ENCODE measurements at regions not wholly inside any gene's neighbourhood (a gene's known extent, or its start where the extent isn't known, plus 50 kb on each side); places are given as distances from the start of the nearest gene placed in this dataset.
A peak's percentile ranks its signal among the peaks of the same experiment; 100 is the strongest.
"Not testable (repeated sequence)": the region's sequence is repeated elsewhere in the genome, so short reads cannot be mapped to it uniquely, and the experiment has no call there.

DNA sequence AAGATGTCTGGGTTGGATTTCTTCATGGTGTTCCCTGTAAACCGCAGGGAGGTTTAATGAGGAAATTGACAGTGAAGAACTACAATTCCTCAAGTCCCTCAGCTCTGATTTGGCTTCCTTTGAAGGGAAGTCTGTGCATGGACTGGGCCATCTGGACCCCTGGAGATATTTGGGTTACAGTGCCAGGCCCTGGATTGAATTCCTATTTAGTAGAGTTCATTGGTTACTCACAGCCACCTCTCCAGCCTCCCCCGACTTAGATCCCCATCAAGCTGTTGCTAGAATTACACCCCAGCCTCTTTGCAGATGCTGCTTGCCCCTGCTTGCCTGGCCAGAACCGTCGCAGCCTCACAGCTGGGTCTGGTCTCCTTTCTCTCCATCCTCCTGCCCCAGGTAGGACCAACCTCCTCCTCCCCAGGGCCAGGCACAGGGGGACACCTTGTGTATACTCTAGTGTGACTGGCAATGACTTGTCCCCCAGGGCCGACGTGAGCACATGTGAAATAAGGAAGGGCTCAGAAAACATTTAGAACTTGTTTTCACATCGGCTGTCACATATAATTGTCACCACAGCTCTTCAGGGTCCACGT is 93.2 kb upstream of the LRPAP1 start:
- peaks cover 14% of the 10 kb centered on the region for H3K27me3 Mint-ChIP-seq
- not testable (repeated sequence) for H3K36me3 Mint-ChIP-seq, H3K4me1 Mint-ChIP-seq, H3K9me3 Mint-ChIP-seq, H3K27ac Mint-ChIP-seq, H3K4me3 Mint-ChIP-seq

DNA sequence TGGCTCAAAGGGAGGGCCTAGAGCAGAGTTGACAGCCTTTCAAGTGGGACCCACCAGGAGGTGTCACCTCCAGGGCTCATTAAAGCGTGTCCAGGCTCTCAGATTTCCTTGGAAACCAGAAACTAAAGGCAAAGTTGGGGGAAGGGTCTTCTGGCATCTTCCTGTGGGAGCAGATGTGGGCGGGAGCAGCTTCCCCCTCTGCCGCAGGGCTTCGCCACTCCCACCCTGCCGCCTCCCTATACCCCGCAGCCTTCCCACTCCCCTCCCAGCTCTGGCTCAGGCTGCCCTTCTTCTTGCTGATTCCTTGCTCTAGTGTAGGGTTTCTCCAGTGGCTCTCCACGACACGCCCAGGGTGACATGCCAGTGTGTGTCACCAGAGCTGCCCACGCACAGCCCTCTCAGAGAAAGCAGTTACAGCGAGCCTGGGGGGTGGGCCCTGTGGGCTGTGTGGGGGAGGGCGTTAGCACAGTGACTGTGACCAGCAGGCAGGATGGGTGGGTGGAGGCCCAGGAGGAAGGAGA is 91.6 kb upstream of the LRPAP1 start:
- peaks cover 14% of the 10 kb centered on the region for H3K27me3 Mint-ChIP-seq

DNA sequence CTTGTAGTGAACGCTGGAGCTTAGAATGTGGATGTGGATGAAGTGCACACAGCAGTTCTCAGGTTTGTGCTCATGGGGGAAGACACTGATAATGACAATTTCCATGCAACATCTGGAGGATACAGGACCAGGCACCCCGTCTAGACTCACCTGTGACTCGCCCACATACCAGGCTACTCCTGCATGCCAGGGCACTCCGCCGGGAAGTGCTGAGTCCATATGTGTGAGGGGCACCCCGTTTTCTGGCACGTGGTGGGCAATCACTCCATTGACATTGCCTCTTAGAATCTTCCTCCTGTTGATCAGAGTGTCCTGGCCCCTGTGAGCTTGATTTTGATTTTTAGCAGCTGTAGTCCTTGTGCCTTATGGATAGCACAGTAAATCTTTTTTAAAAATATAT is 90.9 kb upstream of the LRPAP1 start:
- H3K36me3 Mint-ChIP-seq: peaks cover 4% of the 10 kb centered on the region
- H3K27me3 Mint-ChIP-seq: peaks cover 13% of the 10 kb centered on the region
- no peak overlapping the region for H3K27ac Mint-ChIP-seq
- H3K4me3 Mint-ChIP-seq: no peak overlapping the region
- peaks cover 0 to 2% (median 2%) of the 10 kb centered on the region in 3 donors for H3K4me1 Mint-ChIP-seq
- peaks cover 0 to 5% (median 3%) of the 10 kb centered on the region in 3 donors for H3K9me3 Mint-ChIP-seq

More for the DNA sequence above, 91.6 kb upstream of the LRPAP1 start:
- H3K27ac Mint-ChIP-seq, H3K4me3 Mint-ChIP-seq, H3K9me3 Mint-ChIP-seq, H3K36me3 Mint-ChIP-seq, H3K4me1 Mint-ChIP-seq: not testable (repeated sequence)

DNA sequence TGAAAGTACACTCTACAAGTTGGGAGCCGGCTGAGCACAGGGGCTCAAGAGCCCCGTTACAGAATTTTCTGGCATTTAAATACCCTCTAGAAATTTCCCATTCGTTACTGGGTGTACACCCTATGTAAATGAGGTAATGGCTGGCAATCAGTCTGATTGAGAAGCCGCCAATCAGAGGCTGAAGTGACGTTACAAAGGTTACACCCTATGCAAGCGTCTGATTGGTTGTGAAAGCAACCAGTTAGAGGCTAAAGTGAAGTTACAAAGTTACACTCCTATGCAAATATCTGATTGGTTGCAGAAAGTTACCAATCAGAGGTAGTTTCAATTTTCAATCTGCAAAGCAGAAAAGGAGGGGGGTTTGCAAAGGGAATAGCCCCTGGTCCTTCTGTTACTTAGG is 88.1 kb upstream of the LRPAP1 start:
- H3K36me3 Mint-ChIP-seq, H3K27ac Mint-ChIP-seq: not testable (repeated sequence)
- peaks cover 11% of the 10 kb centered on the region for H3K27me3 Mint-ChIP-seq

DNA sequence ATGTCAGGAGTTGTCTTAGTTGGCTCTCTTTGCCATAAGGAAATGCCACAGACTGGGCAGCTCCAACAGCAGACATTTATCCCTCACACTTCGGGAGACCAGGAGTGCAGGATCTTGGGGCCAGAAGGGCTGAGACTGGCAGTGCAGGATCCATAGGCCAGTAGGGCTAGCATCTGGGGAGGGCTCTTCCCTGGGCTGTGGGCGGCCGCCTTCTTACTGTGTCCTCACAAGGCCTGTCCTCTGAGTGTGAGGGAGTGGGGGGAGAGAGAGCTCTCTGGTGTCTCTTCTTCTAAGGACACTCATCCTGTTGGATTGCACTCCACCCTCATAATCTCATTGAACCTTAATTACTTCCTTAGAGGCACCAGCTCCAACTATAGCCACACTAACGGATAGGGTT is 87.5 kb upstream of the LRPAP1 start:
- not testable (repeated sequence) for H3K9me3 Mint-ChIP-seq, H3K36me3 Mint-ChIP-seq, H3K27ac Mint-ChIP-seq, H3K4me1 Mint-ChIP-seq
- peak overlapping the region in 2 of 4 donors; percentile 41 to 91 for H3K4me3 Mint-ChIP-seq
- H3K27me3 Mint-ChIP-seq: peaks cover 11% of the 10 kb centered on the region

More for the DNA sequence above, 88.1 kb upstream of the LRPAP1 start:
- peak overlapping the region in 3 of 4 donors; percentile 25 to 91 (median 41) for H3K4me3 Mint-ChIP-seq
- H3K4me1 Mint-ChIP-seq, H3K9me3 Mint-ChIP-seq: not testable (repeated sequence)

DNA sequence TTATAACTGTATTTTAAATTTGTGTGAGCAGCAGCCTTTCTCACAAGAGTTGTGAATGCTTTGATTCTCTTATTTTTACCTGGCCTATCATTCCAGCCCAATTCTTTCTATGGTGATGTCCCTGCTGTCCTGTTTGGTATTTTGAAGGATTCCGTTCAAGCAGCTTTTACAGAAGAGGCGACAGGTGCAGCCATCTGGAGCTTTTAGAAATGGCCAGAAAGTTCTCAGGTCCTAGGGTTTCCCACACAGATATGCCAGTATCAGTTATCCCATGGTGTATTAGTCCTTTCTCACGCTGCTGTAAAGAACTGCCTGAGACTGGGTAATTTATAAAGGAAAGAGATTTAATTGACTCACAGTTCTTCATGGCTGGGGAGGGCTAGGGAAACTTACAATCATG is 86.1 kb upstream of the LRPAP1 start:
- H3K36me3 Mint-ChIP-seq, H3K27me3 Mint-ChIP-seq, H3K9me3 Mint-ChIP-seq, H3K4me3 Mint-ChIP-seq, H3K4me1 Mint-ChIP-seq, H3K27ac Mint-ChIP-seq: not testable (repeated sequence)

DNA sequence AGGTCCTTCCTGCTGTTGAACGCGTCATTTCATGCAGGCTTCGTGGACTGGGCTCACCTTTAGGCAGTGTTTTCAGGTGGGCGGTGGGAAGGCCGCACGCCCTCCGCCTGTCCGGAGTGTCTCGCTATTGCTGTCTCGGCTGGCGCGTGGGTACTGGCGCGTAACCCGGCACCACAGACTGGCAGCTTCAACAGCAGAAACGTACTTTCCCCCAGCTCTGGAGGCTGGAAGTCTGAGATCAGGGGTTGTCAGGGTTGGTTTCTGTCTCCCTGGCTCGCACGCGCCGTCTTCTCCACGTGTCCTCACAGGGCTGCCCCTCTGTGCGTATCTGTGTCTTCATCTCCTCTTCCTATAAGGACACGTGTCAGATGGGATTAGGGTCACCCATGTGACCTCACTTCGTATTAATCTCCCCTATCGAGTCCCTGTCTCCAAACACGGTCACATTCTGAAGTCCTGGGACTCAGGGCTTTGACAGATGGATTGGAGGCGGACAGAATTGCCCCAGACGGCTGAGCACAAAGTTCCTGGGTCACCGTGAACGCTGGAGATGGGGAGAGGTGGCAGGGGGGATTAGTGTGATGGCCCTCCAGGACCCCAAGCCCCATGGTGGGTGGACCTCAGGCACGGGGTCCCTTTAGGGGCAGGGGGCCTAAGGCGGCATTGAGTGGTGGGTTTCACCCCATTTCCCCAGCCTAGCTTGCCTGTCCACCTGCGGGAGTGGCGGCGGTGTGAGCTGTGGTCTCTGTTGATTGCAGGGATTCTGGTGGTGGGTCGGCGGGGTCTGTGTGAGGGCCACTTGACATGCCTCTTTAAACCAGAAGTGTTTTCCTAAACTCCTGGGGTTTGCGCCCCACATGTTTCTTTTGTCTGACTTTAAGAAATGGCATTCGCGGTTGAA is 83.4 kb upstream of the LRPAP1 start:
- Mint-ChIP-seq H3K4me3 (no peak overlapping the region), H3K36me3 (no peaks in the 10 kb centered on the region), H3K9me3 (peaks cover 0 to 5% (median 4%) of the 10 kb centered on the region in 3 donors), H3K27ac (no peak overlapping the region), H3K27me3 (peaks cover 3% of the 10 kb centered on the region), H3K4me1 (peaks cover 0 to 2% (median 2%) of the 10 kb centered on the region in 3 donors)

DNA sequence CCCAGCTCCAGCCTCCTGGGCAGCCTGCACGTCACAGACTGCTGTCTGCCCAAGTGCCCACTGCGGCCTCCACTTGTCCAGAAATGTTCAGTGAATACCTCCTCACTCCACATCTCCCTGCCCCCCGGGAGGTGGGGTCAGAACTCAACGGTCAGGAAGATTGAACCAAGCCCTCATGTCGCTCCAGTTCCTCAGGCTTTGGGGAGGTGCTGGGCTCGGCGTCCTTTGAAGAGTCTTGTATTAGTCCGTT is 82.4 kb upstream of the LRPAP1 start:
- no peaks in the 10 kb centered on the region for H3K36me3 Mint-ChIP-seq
- H3K4me3 Mint-ChIP-seq: no peak overlapping the region
- H3K4me1 Mint-ChIP-seq: no peaks in the 10 kb centered on the region
- no peaks in the 10 kb centered on the region for H3K27me3 Mint-ChIP-seq
- peaks cover 0 to 5% (median 4%) of the 10 kb centered on the region in 3 donors for H3K9me3 Mint-ChIP-seq
- no peak overlapping the region for H3K27ac Mint-ChIP-seq

DNA sequence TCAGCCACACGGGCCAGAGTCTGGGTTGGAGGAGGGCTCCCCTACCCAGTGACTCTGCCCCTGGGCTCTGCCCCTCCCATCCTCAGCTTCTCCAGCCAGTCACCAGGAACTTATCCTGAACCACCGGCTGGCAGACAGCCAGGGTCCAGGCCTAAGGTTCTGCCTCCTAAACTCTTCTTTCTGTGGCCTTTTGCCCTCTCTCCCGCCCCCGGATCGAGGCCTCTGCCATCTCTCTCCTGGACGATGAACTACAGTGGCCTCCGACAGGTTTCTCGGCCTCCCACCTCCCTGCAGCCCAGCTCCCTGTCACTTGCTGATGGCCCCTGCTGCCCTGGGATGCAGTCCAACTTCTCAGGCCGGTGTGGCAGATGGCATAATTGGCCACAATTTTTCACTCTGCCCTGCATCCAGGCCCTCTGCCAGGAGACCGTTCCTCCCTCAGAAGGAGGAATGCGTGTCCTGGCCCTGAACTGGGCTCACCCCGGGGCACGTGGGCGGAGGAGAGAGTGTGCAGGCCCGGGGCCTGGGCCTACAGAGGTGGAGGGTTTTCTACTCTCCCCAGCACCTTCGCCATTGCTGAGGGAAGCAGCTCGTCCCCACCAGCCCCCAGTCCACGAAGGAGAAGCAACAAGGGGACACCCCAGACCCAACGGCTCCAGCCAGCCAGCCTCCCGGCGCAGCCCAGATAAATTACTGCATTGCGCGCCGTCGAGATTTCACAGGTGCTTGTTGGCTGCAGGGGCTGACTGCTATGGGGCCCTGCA is 81.9 kb upstream of the LRPAP1 start:
- Mint-ChIP-seq H3K27ac (no peak overlapping the region), H3K27me3 (no peaks in the 10 kb centered on the region), H3K4me1 (no peaks in the 10 kb centered on the region), H3K36me3 (no peaks in the 10 kb centered on the region), H3K4me3 (no peak overlapping the region), H3K9me3 (peaks cover 0 to 5% (median 4%) of the 10 kb centered on the region in 3 donors)

DNA sequence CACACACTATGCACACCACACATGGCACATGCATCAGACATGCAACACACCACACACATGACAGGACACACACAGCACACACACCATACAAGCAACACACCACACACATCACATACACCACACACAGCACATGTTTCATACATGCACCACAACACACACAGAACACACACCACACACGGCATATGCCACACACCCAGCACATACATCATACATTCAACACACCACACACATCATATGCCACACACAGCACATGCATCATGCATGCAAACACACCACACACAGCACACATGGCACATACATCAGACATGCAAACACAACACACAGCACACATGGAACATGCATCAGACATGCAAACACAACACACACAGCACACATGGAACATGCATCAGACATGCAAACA is 80.7 kb upstream of the LRPAP1 start:
- Mint-ChIP-seq H3K9me3 (peaks cover 0 to 2% (median 1%) of the 10 kb centered on the region in 3 donors), H3K4me1 (no peaks in the 10 kb centered on the region), H3K27me3 (no peaks in the 10 kb centered on the region), H3K27ac (no peak overlapping the region), H3K36me3 (no peaks in the 10 kb centered on the region), H3K4me3 (no peak overlapping the region)

DNA sequence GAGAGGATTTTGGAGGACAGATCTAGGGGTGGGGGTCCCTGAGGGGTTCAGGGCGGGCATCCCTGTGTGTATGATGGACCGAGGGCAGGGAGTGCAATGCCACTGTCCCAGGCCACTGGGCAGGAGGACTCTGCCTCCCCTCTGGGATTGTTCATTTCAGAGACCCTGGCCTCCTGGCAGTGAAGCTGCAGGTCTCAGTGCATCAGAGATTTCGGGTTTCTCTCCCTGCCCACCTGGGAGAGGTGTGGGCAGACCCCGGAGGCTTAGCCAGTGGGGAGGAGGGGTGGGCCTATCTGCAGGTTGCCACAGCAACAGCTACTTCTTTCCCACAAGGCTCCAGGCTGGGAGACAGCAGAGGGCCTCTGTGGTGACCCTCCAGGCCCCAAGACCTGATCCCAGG is 80.1 kb upstream of the LRPAP1 start:
- peaks cover 0 to 2% (median 1%) of the 10 kb centered on the region in 3 donors for H3K9me3 Mint-ChIP-seq
- no peaks in the 10 kb centered on the region for H3K27me3 Mint-ChIP-seq
- H3K4me3 Mint-ChIP-seq: no peak overlapping the region
- no peaks in the 10 kb centered on the region for H3K36me3 Mint-ChIP-seq
- peaks cover 0 to 1% (median 0%) of the 10 kb centered on the region in 3 donors for H3K4me1 Mint-ChIP-seq
- no peak overlapping the region for H3K27ac Mint-ChIP-seq

DNA sequence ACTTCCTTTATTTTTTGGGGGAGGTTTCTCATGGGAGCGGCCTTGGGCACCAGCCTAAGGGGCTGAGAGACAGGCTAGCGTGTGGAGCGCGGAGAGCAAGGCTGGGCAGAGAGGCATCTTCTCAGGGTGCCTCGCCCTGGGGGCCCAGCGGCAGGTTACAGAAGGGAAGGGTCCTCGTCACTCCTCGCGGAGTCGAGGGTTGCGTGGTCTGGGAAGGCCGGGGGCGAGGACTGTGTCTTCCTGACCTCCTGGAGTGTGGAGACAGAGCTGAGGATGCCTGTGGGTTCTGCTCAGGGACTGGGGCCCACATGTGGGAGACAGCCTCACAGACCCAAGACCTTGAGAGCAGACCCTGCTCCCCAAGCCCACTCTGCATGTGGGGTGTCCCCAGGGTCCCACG is 79.6 kb upstream of the LRPAP1 start:
- no peak overlapping the region for H3K27ac Mint-ChIP-seq
- H3K27me3 Mint-ChIP-seq: no peaks in the 10 kb centered on the region

DNA sequence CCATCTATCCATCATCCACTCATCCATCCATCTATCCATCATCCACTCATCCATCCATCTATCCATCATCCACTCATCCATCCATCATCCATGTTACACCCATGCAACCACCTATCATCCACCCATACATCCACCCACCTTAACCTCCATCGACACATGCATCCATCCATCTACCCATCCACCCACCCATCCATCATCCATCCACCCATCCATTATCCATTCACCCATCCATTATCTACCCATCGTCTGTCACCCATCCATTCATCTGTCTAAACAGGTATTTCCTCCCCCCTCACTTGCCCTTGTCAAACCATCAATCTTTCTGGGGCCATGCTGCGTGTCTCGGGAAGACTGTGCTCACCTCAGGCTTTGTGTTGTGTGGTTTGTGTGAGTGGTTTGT is 78.6 kb upstream of the LRPAP1 start:
- not testable (repeated sequence) for H3K27me3 Mint-ChIP-seq, H3K9me3 Mint-ChIP-seq, H3K4me1 Mint-ChIP-seq, H3K36me3 Mint-ChIP-seq, H3K4me3 Mint-ChIP-seq, H3K27ac Mint-ChIP-seq

More for the DNA sequence above, 79.6 kb upstream of the LRPAP1 start:
- Mint-ChIP-seq H3K36me3 (no peaks in the 10 kb centered on the region), H3K4me3 (no peak overlapping the region), H3K4me1 (peaks cover 0 to 1% (median 0%) of the 10 kb centered on the region in 3 donors), H3K9me3 (peaks cover 0 to 2% (median 1%) of the 10 kb centered on the region in 3 donors)

DNA sequence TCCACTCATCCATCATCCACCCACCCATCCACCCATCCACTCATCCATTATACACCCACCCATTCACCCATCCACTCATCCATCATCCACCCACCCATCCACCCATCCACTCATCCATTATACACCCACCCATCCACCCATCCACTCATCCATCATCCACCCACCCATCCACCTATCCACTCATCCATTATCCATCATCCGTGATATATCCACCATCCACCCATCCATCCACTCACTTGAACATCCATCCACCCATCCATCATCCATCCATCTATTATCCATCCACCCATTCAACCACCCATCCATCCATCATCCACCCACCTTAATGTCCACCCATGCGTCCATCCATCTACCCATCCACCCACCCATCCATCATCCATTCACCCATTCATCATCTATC is 77.7 kb upstream of the LRPAP1 start:
- not testable (repeated sequence) for H3K4me3 Mint-ChIP-seq, H3K27ac Mint-ChIP-seq, H3K4me1 Mint-ChIP-seq, H3K27me3 Mint-ChIP-seq, H3K36me3 Mint-ChIP-seq, H3K9me3 Mint-ChIP-seq

Data from IgD-negative memory B cell (primary cell).